Right kidney (tissue), 1 donor: ENCODE measurements at regions not wholly inside any gene's neighbourhood (a gene's known extent, or its start where the extent isn't known, plus 50 kb on each side); places are given as distances from the start of the nearest gene placed in this dataset.

Experiments used
- DNase-seq: peaks from one replicate; pipeline ENCODE4 v3.0.0-alpha.2; 2016

- no peak for DNase-seq
Measured at GRCh38 chr9:27924502-27924901, 351.2 kb upstream of the C9orf72 start.

GRCh38 chr9:27925815-27926214 is 352.5 kb upstream of the C9orf72 start:
- DNase-seq, result no peak

- DNase-seq, result no peak
Measured at GRCh38 chr9:27929841-27930240, 356.6 kb upstream of the C9orf72 start.

GRCh38 chr9:27933210-27934025 is 360.1 kb upstream of the C9orf72 start:
- peak; percentile 15 for DNase-seq

GRCh38 chr9:27934471-27934870 is 361.2 kb upstream of the C9orf72 start:
- no peak for DNase-seq

GRCh38 chr9:27939186-27939585 is 365.9 kb upstream of the C9orf72 start:
- DNase-seq, result no peak

GRCh38 chr9:27940535-27940934 is 367.3 kb upstream of the C9orf72 start:
- no peak for DNase-seq

GRCh38 chr9:27943501-27943900 is 370.2 kb upstream of the C9orf72 start:
- no peak for DNase-seq

GRCh38 chr9:27945386-27945785 is 372.1 kb upstream of the C9orf72 start:
- no peak for DNase-seq

GRCh38 chr9:27950382-27950781 is 377.1 kb upstream of the C9orf72 start:
- no peak for DNase-seq

GRCh38 chr9:27954858-27955257 is 381.6 kb upstream of the C9orf72 start:
- DNase-seq, result no peak

GRCh38 chr9:27963836-27964235 is 390.6 kb upstream of the C9orf72 start:
- no peak for DNase-seq

- no peak for DNase-seq
Measured at GRCh38 chr9:27967210-27967609, 393.9 kb upstream of the C9orf72 start.

GRCh38 chr9:27977931-27978330 is 404.6 kb upstream of the C9orf72 start:
- no peak for DNase-seq

GRCh38 chr9:27985714-27986113 is 412.4 kb upstream of the C9orf72 start:
- DNase-seq, result no peak

GRCh38 chr9:27990524-27990923 is 417.2 kb upstream of the C9orf72 start:
- DNase-seq, result no peak

GRCh38 chr9:27991221-27991620 is 417.9 kb upstream of the C9orf72 start:
- no peak for DNase-seq

GRCh38 chr9:28001096-28001495 is 427.8 kb upstream of the C9orf72 start:
- DNase-seq, result no peak

- DNase-seq, result no peak
Measured at GRCh38 chr9:28004900-28005299, 431.6 kb upstream of the C9orf72 start.

GRCh38 chr9:28005779-28006178 is 432.5 kb upstream of the C9orf72 start:
- no peak for DNase-seq

GRCh38 chr9:28007097-28007817 is 434.0 kb upstream of the C9orf72 start:
- no peak for DNase-seq

- no peak for DNase-seq
Measured at GRCh38 chr9:28014212-28014611, 440.9 kb upstream of the C9orf72 start.

GRCh38 chr9:28024676-28025075 is 451.4 kb upstream of the C9orf72 start:
- no peak for DNase-seq

GRCh38 chr9:28025186-28025585 is 451.9 kb upstream of the C9orf72 start:
- no peak for DNase-seq
